OCI-LY3 (cell line): ENCODE measurements at regions not wholly inside any gene's neighbourhood (a gene's known extent, or its start where the extent isn't known, plus 50 kb on each side); places are given as distances from the start of the nearest gene placed in this dataset.
"Not testable (repeated sequence)": the region's sequence is repeated elsewhere in the genome, so short reads cannot be mapped to it uniquely, and the experiment has no call there.

Experiments used
- EZH2phosphoT487 ChIP-seq: fragments of 200-600 bp; shearing (Covaris generic); IDR thresholded peaks from 2 replicates; pipeline ENCODE4 v1.6.1; 2018; ENCODE audit warnings: antibody characterized with exemption, mixed run types, low read depth
- TF ChIP-seq, protein P1 (sequence below): fragments of 200-600, 300-600 bp; sonication (generic); IDR thresholded peaks from 2 replicates; pipeline ENCODE4 v1.5.1; 2014; ENCODE audit warnings: antibody characterized with exemption, low read length, low read depth

DNA sequence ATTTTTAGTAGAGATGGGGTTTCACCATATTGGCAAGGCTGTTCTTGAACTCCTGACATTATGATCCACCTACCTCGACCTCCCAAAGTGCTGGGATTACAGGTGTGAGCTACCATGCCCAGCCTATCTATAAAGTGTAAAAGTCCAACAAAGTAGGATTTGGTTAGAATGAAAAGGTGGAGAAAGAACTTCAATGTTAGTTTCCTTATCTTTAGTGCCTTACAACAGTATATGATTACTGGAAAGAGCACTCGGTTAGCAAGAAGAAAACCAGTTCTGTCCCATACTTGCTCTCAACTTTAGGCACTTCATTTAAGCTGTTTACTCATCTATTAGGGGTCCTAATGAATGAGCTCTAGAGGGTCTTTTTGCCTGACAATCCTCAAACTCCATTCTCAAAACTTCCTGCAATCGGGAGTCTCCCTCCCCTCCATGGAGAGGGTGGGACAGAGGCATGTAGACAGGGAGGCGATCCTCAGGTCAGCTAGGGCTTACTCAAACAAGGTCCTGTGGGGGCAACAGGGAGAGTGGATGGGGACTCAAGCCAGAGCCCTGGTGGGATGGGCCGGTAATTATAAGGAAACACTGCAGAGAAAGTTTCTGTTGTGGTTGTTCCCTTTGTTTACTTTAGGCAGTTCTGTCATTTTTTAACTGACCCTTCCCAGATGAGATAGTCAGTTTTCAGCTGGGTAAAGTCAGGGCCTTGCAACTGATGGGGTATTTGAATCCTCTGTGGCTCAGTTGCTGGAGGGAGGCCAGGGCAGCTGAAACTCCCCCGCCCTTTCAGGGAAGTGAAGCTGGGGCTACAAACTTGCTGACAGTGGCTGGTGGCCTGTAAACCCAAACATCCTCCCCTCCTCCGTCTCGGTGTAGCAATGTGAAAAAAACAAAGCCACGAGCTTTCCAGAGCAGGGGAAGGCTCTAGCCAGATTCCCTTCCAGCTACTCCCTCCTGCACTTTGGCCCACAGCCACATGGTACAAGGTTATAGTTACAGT is 64.4 kb upstream of the NOTCH2NLA start:
- TF ChIP-seq, protein P1, sequence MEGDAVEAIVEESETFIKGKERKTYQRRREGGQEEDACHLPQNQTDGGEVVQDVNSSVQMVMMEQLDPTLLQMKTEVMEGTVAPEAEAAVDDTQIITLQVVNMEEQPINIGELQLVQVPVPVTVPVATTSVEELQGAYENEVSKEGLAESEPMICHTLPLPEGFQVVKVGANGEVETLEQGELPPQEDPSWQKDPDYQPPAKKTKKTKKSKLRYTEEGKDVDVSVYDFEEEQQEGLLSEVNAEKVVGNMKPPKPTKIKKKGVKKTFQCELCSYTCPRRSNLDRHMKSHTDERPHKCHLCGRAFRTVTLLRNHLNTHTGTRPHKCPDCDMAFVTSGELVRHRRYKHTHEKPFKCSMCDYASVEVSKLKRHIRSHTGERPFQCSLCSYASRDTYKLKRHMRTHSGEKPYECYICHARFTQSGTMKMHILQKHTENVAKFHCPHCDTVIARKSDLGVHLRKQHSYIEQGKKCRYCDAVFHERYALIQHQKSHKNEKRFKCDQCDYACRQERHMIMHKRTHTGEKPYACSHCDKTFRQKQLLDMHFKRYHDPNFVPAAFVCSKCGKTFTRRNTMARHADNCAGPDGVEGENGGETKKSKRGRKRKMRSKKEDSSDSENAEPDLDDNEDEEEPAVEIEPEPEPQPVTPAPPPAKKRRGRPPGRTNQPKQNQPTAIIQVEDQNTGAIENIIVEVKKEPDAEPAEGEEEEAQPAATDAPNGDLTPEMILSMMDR = not testable (repeated sequence)
- not testable (repeated sequence) for TF ChIP-seq EZH2phosphoT487
